ENCODE measurements at regions not wholly inside any gene's neighbourhood (a gene's known extent, or its start where the extent isn't known, plus 50 kb on each side); places are given as distances from the start of the nearest gene placed in this dataset.

- no peak for TF ChIP-seq BCL11A (IDR thresholded peaks at IDR 0.05; ENCODE audit: low read depth in 2 of 2, low read length in 2 of 2)
- TF ChIP-seq ATF3 (IDR thresholded peaks at IDR 0.05; ENCODE audit: insufficient read depth, low read depth, low read length), result no peak
Observed at GRCh38 chr14:22097072-22097471, 423.5 kb upstream of the OR4E1 start (continued).
